KMS-11 (cell line): ENCODE measurements at regions not wholly inside any gene's neighbourhood (a gene's known extent, or its start where the extent isn't known, plus 50 kb on each side); places are given as distances from the start of the nearest gene placed in this dataset.
"Not testable (repeated sequence)": the region's sequence is repeated elsewhere in the genome, so short reads cannot be mapped to it uniquely, and the experiment has no call there.

Source experiments
- H2AFZ ChIP-seq: fragments of 200-600 bp; sonication (generic); 2 replicates; pipeline ENCODE4 v1.6.1; 2016; ENCODE audit warnings: antibody characterized with exemption, mixed run types, low read depth
- H3K27ac ChIP-seq: fragments of 200-600 bp; sonication (generic); 2 replicates; pipeline ENCODE4 v1.6.1; 2016; ENCODE audit warnings: mild to moderate bottlenecking, mixed run types
- H3K27me3 ChIP-seq: fragments of 200-600 bp; sonication (generic); 2 replicates; pipeline ENCODE4 v1.6.1; 2017; ENCODE audit warnings: mild to moderate bottlenecking, low read depth, mixed run types, moderate library complexity; ENCODE audit not compliant: insufficient read depth
- H3K36me3 ChIP-seq: fragments of 200-600 bp; sonication (generic); 2 replicates; pipeline ENCODE4 v1.6.1; 2017; ENCODE audit warnings: mild to moderate bottlenecking, mixed run types; ENCODE audit not compliant: insufficient read depth
- H3K4me1 ChIP-seq: fragments of 200-600 bp; sonication (generic); 2 replicates; pipeline ENCODE4 v1.6.1; 2016; ENCODE audit warnings: mild to moderate bottlenecking, low read depth, mixed run types; ENCODE audit not compliant: poor library complexity, severe bottlenecking
- H3K4me2 ChIP-seq: fragments of 200-600 bp; sonication (generic); 2 replicates; pipeline ENCODE4 v1.7.0; 2016; ENCODE audit warnings: mild to moderate bottlenecking, mixed run types
- H3K4me3 ChIP-seq: fragments of 200-600 bp; sonication (generic); IDR thresholded peaks from 2 replicates; pipeline ENCODE4 v1.6.1; 2017; ENCODE audit warnings: low read depth, low read length, mixed read lengths; ENCODE audit not compliant: insufficient read depth
- H3K79me2 ChIP-seq: fragments of 200-600 bp; sonication (generic); 2 replicates; pipeline ENCODE4 v1.6.1; 2016; ENCODE audit warnings: low read depth, mixed run types; ENCODE audit not compliant: insufficient read depth
- H3K9ac ChIP-seq: fragments of 200-600 bp; sonication (generic); 2 replicates; pipeline ENCODE4 v1.6.1; 2016; ENCODE audit warnings: mild to moderate bottlenecking, mixed run types
- H4K20me1 ChIP-seq: fragments of 200-600 bp; sonication (generic); 2 replicates; pipeline ENCODE4 v1.6.1; 2016; ENCODE audit warnings: mild to moderate bottlenecking, mixed run types; ENCODE audit not compliant: insufficient read depth
- TF ChIP-seq, protein P1 (sequence below): fragments of 200-600 bp; sonication (generic); conservative IDR thresholded peaks from 2 replicates; pipeline ENCODE4 v1.6.1; 2017; ENCODE audit warnings: low read depth, mild to moderate bottlenecking, antibody characterized with exemption, low read length, moderate library complexity, mixed read lengths

DNA sequence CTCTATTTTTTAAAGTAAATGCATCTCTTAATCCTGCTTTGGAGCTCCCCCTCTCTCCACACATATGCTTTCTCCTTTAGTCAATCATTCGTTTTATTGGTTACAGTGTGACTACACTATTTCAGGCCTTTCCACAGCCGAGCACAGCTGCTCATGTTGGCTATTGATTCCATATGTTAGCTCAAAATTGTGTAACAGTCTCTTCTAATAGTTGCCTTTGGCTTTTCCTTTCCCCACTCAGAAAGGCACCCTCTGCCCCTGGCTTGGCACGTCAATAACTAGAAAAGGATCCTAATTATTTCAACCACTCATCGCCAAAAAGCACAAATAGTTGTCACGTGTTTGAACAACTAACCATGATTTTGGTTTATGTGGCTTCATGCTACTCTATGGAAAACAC lies 410.3 kb upstream of the SLC35B3 start:
- Histone ChIP-seq H3K4me1 (no peaks in the 10 kb centered on the region), H3K79me2 (no peaks in the 10 kb centered on the region), H3K27me3 (no peaks in the 10 kb centered on the region), H3K36me3 (no peaks in the 10 kb centered on the region), H3K4me3 (no peak overlapping the region), H3K27ac (no peak overlapping the region), H3K9ac (no peak overlapping the region), H3K4me2 (no peak overlapping the region), H2AFZ (no peak overlapping the region), H4K20me1 (no peaks in the 10 kb centered on the region)
- TF ChIP-seq, protein P1, sequence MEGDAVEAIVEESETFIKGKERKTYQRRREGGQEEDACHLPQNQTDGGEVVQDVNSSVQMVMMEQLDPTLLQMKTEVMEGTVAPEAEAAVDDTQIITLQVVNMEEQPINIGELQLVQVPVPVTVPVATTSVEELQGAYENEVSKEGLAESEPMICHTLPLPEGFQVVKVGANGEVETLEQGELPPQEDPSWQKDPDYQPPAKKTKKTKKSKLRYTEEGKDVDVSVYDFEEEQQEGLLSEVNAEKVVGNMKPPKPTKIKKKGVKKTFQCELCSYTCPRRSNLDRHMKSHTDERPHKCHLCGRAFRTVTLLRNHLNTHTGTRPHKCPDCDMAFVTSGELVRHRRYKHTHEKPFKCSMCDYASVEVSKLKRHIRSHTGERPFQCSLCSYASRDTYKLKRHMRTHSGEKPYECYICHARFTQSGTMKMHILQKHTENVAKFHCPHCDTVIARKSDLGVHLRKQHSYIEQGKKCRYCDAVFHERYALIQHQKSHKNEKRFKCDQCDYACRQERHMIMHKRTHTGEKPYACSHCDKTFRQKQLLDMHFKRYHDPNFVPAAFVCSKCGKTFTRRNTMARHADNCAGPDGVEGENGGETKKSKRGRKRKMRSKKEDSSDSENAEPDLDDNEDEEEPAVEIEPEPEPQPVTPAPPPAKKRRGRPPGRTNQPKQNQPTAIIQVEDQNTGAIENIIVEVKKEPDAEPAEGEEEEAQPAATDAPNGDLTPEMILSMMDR, result no peak

DNA sequence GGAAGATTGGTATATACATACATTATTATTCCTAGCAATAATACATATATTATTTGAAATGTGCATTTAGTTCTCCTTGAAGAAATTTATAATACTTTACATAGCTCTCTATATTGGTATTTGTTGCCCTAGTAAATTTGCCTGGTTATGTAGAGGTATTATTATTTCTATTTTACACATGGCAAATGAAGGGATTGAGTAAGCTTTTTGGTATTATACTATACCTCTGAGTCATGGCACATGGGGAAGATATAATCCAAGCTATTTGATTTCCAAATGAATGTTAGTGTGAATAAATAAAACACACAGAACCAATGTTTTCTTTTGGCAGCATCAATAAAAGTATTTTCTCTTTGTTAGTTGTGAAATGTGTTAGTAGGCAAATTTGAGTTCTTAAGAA lies 409.6 kb upstream of the SLC35B3 start:
- Histone ChIP-seq H2AFZ (no peak overlapping the region), H3K4me1 (no peaks in the 10 kb centered on the region), H3K9ac (no peak overlapping the region), H3K36me3 (no peaks in the 10 kb centered on the region), H3K27me3 (no peaks in the 10 kb centered on the region), H3K27ac (no peak overlapping the region), H3K79me2 (no peaks in the 10 kb centered on the region), H3K4me2 (no peak overlapping the region), H3K4me3 (no peak overlapping the region), H4K20me1 (no peaks in the 10 kb centered on the region)
- TF ChIP-seq, protein P1, result no peak

DNA sequence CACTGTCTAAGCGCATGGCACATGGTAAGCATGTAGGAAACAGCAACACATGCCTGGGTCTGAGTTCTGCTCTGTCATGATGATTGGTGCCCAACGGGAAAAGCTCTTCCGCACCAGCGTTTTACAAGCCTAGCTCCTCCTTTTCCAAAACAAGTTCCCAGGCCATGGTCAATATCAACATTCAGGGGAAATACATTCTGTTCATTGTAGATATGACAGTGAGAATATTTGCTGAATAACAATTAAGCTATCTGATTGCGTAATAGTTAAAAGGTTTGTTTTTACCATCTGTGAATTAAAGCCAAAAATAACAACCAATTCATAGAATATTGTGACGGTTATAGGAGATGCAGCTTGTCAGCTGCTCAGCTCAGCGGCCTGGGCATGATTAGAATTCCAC lies 404.3 kb upstream of the SLC35B3 start:
- Histone ChIP-seq H4K20me1 (no peaks in the 10 kb centered on the region), H3K36me3 (no peaks in the 10 kb centered on the region), H3K4me3 (no peak overlapping the region), H3K4me1 (no peaks in the 10 kb centered on the region), H3K9ac (no peak overlapping the region), H3K27ac (no peak overlapping the region), H3K4me2 (no peak overlapping the region), H2AFZ (no peak overlapping the region), H3K79me2 (no peaks in the 10 kb centered on the region), H3K27me3 (no peaks in the 10 kb centered on the region)
- TF ChIP-seq, protein P1, result no peak

DNA sequence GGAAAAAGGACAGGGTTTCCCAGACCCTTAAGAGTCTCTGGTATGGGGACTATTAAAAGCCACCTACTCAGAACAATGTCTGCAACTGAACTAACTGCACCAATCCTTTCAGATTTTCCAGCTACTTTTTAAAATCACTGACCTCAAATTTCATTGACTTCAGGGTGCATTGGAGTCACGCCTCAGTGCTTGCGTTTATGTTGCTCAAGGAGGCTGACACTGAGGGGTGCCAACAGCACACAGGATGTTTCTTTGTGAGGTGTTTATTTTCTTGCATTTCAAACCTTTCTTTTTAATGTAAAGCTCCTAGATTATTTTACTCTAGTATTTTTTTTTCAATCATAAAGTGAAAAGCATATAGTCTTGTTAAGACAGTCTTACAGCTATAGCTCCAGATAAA lies 402.0 kb upstream of the SLC35B3 start:
- H3K27me3 ChIP-seq, result no peaks in the 10 kb centered on the region
- no peak overlapping the region for H3K4me2 ChIP-seq
- no peaks in the 10 kb centered on the region for H3K79me2 ChIP-seq
- H3K4me1 ChIP-seq, result no peaks in the 10 kb centered on the region
- no peaks in the 10 kb centered on the region for H3K36me3 ChIP-seq
- no peak overlapping the region for H2AFZ ChIP-seq
- no peak overlapping the region for H3K27ac ChIP-seq
- no peak overlapping the region for H3K4me3 ChIP-seq
- no peaks in the 10 kb centered on the region for H4K20me1 ChIP-seq
- TF ChIP-seq, protein P1, result no peak
- no peak overlapping the region for H3K9ac ChIP-seq

DNA sequence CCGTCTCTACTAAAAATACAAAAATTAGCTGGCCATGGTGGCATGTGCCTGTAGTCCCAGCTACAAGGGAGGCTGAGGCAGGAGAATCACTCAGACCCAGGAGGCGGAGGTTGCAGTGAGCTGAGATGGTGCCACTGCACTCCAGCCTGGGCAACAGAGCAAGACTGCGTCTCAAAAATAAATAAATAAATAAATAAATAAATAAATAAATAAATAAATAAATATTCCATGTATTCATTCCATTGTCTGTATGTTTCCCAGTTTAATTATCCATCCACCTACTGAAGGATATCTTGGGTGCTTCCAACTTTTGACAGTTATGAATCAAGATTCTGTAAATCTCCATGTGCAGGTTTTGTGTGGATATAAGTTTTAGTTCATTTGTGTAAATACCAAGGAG lies 397.4 kb upstream of the SLC35B3 start:
- not testable (repeated sequence) for H3K27me3 ChIP-seq, H3K4me2 ChIP-seq

More for the DNA sequence above, 397.4 kb upstream of the SLC35B3 start:
- not testable (repeated sequence) for H2AFZ ChIP-seq, H3K9ac ChIP-seq, H3K27ac ChIP-seq, H3K4me1 ChIP-seq, H3K79me2 ChIP-seq, H3K4me3 ChIP-seq, H3K36me3 ChIP-seq, H4K20me1 ChIP-seq
